ENCODE measurements at regions not wholly inside any gene's neighbourhood (a gene's known extent, or its start where the extent isn't known, plus 50 kb on each side); places are given as distances from the start of the nearest gene placed in this dataset.

DNA sequence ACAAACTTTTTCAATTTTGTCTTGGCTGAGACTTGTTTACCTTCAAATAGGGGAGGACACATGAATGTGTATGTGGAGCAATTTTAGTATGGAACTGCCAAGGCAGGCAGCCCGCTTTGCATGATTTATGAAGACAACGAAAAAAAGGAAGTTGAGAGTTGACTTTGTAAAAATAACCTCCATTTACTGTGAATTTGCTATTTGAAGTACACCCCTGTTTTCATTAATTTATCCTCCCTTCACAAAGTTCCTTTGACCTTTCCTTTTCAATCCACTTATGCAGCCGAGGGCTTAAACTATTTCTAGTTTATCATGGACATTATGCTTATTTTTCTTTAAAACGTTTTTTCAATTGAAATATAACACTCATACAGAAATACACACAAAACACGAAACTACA lies 369.6 kb upstream of the CADM1 start:
- H3K27me3 Mint-ChIP-seq (ENCODE audit: insufficient read depth, low read depth), result peaks cover 4% of the 10 kb centered on the region
- H3K9me3 Mint-ChIP-seq, result peaks cover 6% of the 10 kb centered on the region
- no peak overlapping the region for H3K9ac ChIP-seq
- H3K4me1 ChIP-seq, result peaks cover 12% of the 10 kb centered on the region
- H3K27ac ChIP-seq, result no peak overlapping the region
- H3F3A ChIP-seq (ENCODE audit: low read depth), result no peaks in the 10 kb centered on the region
- H3K36me3 Mint-ChIP-seq, result no peaks in the 10 kb centered on the region
- no peak overlapping the region for H3K27ac Mint-ChIP-seq
- TF ChIP-seq EZH2 (IDR thresholded peaks at IDR 0.05) (no peak), EZH2phosphoT487 (IDR thresholded peaks at IDR 0.05) (no peak)
- TF ChIP-seq, protein P1, sequence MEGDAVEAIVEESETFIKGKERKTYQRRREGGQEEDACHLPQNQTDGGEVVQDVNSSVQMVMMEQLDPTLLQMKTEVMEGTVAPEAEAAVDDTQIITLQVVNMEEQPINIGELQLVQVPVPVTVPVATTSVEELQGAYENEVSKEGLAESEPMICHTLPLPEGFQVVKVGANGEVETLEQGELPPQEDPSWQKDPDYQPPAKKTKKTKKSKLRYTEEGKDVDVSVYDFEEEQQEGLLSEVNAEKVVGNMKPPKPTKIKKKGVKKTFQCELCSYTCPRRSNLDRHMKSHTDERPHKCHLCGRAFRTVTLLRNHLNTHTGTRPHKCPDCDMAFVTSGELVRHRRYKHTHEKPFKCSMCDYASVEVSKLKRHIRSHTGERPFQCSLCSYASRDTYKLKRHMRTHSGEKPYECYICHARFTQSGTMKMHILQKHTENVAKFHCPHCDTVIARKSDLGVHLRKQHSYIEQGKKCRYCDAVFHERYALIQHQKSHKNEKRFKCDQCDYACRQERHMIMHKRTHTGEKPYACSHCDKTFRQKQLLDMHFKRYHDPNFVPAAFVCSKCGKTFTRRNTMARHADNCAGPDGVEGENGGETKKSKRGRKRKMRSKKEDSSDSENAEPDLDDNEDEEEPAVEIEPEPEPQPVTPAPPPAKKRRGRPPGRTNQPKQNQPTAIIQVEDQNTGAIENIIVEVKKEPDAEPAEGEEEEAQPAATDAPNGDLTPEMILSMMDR (IDR thresholded peaks at IDR 0.05), result no peak
- DNase-seq (ENCODE audit: low spot score), result no peak
- H3K27me3 ChIP-seq, result no peaks in the 10 kb centered on the region
- no peaks in the 10 kb centered on the region for H4K20me1 ChIP-seq (ENCODE audit: low read depth)
- H3K79me2 ChIP-seq (ENCODE audit: low read depth), result no peaks in the 10 kb centered on the region
- no peaks in the 10 kb centered on the region for H3K36me3 ChIP-seq
- H3K4me1 Mint-ChIP-seq, result peaks cover 32% of the 10 kb centered on the region
- H3K9me3 ChIP-seq (ENCODE audit: low read depth), result no peaks in the 10 kb centered on the region
- no peak overlapping the region for H3K4me3 Mint-ChIP-seq
- no peak overlapping the region for H2AFZ ChIP-seq (replicated peaks)
- no peak overlapping the region for H3K4me2 ChIP-seq
- no peak overlapping the region for H3K4me3 ChIP-seq

DNA sequence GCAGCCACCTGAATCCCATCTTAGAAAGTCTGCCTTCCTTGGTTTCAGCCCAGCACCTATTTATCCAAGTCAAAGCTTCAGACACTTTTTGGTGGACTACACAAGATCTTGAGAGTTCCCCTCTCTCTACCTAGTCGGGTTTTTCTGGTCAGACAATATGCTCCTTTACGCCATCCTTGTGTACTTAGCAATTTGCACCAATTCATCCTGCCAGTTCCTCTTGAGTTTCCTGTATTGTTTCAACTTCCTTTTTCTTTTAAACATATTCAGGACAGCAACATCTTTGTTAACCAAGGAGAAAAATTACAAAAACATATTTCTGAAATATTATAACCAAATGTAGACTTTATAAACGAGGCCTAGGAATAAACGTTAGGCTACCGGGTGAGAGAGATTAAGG lies 368.2 kb upstream of the CADM1 start:
- no peak for TF ChIP-seq EZH2phosphoT487 (IDR thresholded peaks at IDR 0.05)
- no peak for TF ChIP-seq EZH2 (IDR thresholded peaks at IDR 0.05)
- TF ChIP-seq, protein P1 (IDR thresholded peaks at IDR 0.05), result no peak

DNA sequence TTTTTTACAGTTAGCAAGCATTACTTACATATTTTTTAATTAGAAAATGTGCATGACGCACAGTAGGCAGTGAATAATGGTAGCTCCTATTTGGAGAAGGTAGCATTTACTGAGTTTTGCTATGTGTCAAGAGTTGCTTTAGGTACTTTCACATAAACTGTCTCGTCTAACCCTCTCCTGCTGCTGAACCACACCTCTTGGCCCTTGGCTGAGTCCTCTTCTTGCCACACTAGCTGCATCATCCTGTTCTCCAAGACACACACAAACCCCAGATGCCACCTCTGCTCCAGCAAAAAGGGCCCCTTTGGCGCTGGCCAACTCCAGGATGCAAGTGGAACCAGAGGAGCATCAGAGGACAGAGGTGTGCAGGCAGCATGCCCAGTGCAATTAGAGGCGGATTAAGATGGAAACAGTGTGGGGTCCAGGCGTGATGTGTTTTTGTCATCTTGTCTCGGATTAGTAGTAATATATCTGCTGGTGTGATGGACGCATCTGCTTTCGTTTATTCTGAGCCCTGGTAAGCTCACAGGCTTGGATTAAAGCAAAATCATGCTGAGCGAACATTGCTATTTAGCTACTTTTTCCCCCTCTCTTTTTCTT lies 367.0 kb upstream of the CADM1 start:
- H2AFZ ChIP-seq (replicated peaks), result no peak overlapping the region
- no peak overlapping the region for H3K4me2 ChIP-seq
- TF ChIP-seq EZH2phosphoT487 (IDR thresholded peaks at IDR 0.05) (no peak), EZH2 (IDR thresholded peaks at IDR 0.05) (no peak)
- TF ChIP-seq, protein P1 (IDR thresholded peaks at IDR 0.05), result no peak
- Mint-ChIP-seq H3K27ac (no peak overlapping the region), H3K4me1 (peaks cover 32% of the 10 kb centered on the region), H3K9me3 (peaks cover 7% of the 10 kb centered on the region), H3K4me3 (no peak overlapping the region), H3K36me3 (no peaks in the 10 kb centered on the region), H3K27me3 (ENCODE audit: insufficient read depth, low read depth) (peaks cover 4% of the 10 kb centered on the region)
- no peaks in the 10 kb centered on the region for H3K79me2 ChIP-seq (ENCODE audit: low read depth)
- no peaks in the 10 kb centered on the region for H3K36me3 ChIP-seq
- no peak overlapping the region for H3K27ac ChIP-seq
- DNase-seq (ENCODE audit: low spot score), result no peak
- H3K9ac ChIP-seq, result no peak overlapping the region
- peaks cover 18% of the 10 kb centered on the region for H3K4me1 ChIP-seq
- no peaks in the 10 kb centered on the region for H3K9me3 ChIP-seq (ENCODE audit: low read depth)
- no peak overlapping the region for H3K4me3 ChIP-seq
- no peaks in the 10 kb centered on the region for H3K27me3 ChIP-seq
- H4K20me1 ChIP-seq (ENCODE audit: low read depth), result no peaks in the 10 kb centered on the region
- H3F3A ChIP-seq (ENCODE audit: low read depth), result no peaks in the 10 kb centered on the region

More for the DNA sequence above, 368.2 kb upstream of the CADM1 start:
- Mint-ChIP-seq H3K9me3 (peaks cover 7% of the 10 kb centered on the region), H3K4me3 (no peak overlapping the region), H3K27ac (peak overlapping the region; percentile 50), H3K4me1 (peaks cover 32% of the 10 kb centered on the region), H3K27me3 (ENCODE audit: insufficient read depth, low read depth) (peaks cover 4% of the 10 kb centered on the region), H3K36me3 (no peaks in the 10 kb centered on the region)
- Histone ChIP-seq H3K4me3 (no peak overlapping the region), H3K9me3 (ENCODE audit: low read depth) (no peaks in the 10 kb centered on the region), H3F3A (ENCODE audit: low read depth) (no peaks in the 10 kb centered on the region), H3K36me3 (no peaks in the 10 kb centered on the region), H3K4me1 (peaks cover 18% of the 10 kb centered on the region), H3K27me3 (no peaks in the 10 kb centered on the region), H2AFZ (replicated peaks) (no peak overlapping the region), H3K79me2 (ENCODE audit: low read depth) (no peaks in the 10 kb centered on the region), H3K4me2 (no peak overlapping the region), H3K9ac (no peak overlapping the region), H3K27ac (no peak overlapping the region), H4K20me1 (ENCODE audit: low read depth) (no peaks in the 10 kb centered on the region)
- DNase-seq (ENCODE audit: low spot score), result no peak
